Hepatocyte (in vitro differentiated cells): ENCODE measurements at regions not wholly inside any gene's neighbourhood (a gene's known extent, or its start where the extent isn't known, plus 50 kb on each side); places are given as distances from the start of the nearest gene placed in this dataset.

Source experiments
- DNase-seq: peaks from one replicate; pipeline ENCODE4 v3.0.0-alpha.2; 2016; ENCODE audit warnings: low spot score
- H2AFZ ChIP-seq: fragments of 200-600 bp; sonication (generic); 2 replicates; pipeline ENCODE4 v1.6.0; 2016; ENCODE audit warnings: antibody characterized with exemption, mild to moderate bottlenecking
- H3K27ac ChIP-seq: fragments of 200-600 bp; sonication (generic); 2 replicates; pipeline ENCODE4 v1.5.1; 2016; ENCODE audit warnings: mild to moderate bottlenecking
- H3K27me3 ChIP-seq: fragments of 200-600 bp; sonication (generic); 2 replicates; pipeline ENCODE4 v1.6.1; 2016
- H3K36me3 ChIP-seq: fragments of 200-600 bp; sonication (generic); replicated peaks from 2 replicates; pipeline ENCODE4 v1.5.1; 2016; ENCODE audit warnings: low read depth; ENCODE audit not compliant: insufficient read depth
- H3K4me1 ChIP-seq: fragments of 200-600 bp; sonication (generic); 2 replicates; pipeline ENCODE4 v1.5.1; 2016; ENCODE audit warnings: mild to moderate bottlenecking, moderate library complexity; ENCODE audit not compliant: insufficient read depth
- H3K4me2 ChIP-seq: fragments of 200-600 bp; sonication (generic); 2 replicates; pipeline ENCODE4 v1.6.0; 2016
- H3K4me3 ChIP-seq: fragments of 200-600 bp; sonication (generic); 2 replicates; pipeline ENCODE4 v1.5.1; 2016; ENCODE audit warnings: mild to moderate bottlenecking
- H3K79me2 ChIP-seq: fragments of 200-600 bp; sonication (generic); 2 replicates; pipeline ENCODE4 v1.6.0; 2017; ENCODE audit warnings: mild to moderate bottlenecking
- H3K9me2 ChIP-seq: fragments of 200-600 bp; sonication (generic); replicated peaks from 2 replicates; pipeline ENCODE4 v1.6.0; 2017; ENCODE audit warnings: mild to moderate bottlenecking; ENCODE audit not compliant: insufficient read depth
- H3K9me3 ChIP-seq: fragments of 200-600 bp; sonication (generic); 2 replicates; pipeline ENCODE4 v1.5.1; 2016; ENCODE audit warnings: low read depth, mild to moderate bottlenecking
- H4K20me1 ChIP-seq: fragments of 200-600 bp; sonication (generic); 2 replicates; pipeline ENCODE4 v1.6.0; 2016; ENCODE audit warnings: mild to moderate bottlenecking; ENCODE audit not compliant: insufficient read depth, poor library complexity, severe bottlenecking
- EZH2 ChIP-seq: fragments of 200-600 bp; sonication (generic); IDR thresholded peaks from 2 replicates; pipeline ENCODE4 v1.6.1; 2016; ENCODE audit warnings: antibody characterized with exemption, mild to moderate bottlenecking, borderline replicate concordance
- EZH2phosphoT487 ChIP-seq: fragments of 200-600 bp; sonication (generic); IDR thresholded peaks from one replicate; pipeline ENCODE4 v1.6.1; 2018; ENCODE audit warnings: antibody characterized with exemption, mild to moderate bottlenecking, low read depth, moderate library complexity; ENCODE audit not compliant: unreplicated experiment, severe bottlenecking
- WGBS: methylation state at CpG from one replicate; pipeline ENCODE4 v1.1.6; 2016; ENCODE audit warnings: low lambda C conversion rate; ENCODE audit errors: missing lambda C conversion rate; 5-methylcytosine and 5-hydroxymethylcytosine counted together
- TF ChIP-seq, protein P1 (sequence below): fragments of 200-600 bp; sonication (generic); IDR thresholded peaks from 2 replicates; pipeline ENCODE4 v1.5.1; 2016; ENCODE audit warnings: antibody characterized with exemption, mild to moderate bottlenecking; ENCODE audit not compliant: poor library complexity

DNA sequence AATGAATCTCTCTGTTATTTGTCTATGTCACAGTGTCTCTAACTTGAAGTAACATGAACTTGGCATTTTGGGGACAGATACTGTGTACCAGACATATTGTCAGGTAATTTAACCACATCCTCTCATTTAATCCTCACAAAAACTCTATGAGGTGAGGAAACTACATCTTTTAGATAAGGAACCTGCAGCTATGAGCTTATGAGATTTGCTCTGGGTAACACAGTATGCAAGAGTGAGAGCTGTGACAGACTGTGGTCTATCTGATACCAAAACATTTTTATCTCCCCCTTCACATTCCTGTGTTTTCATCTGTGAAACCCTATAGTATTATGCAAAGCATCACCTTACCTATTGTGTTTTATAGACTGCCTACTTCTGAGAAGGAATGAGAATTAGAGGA lies 58.4 kb upstream of the HS3ST1 start:
- Histone ChIP-seq H4K20me1 (no peaks in the 10 kb centered on the region), H3K4me2 (no peak overlapping the region)
- TF ChIP-seq EZH2 = no peak

DNA sequence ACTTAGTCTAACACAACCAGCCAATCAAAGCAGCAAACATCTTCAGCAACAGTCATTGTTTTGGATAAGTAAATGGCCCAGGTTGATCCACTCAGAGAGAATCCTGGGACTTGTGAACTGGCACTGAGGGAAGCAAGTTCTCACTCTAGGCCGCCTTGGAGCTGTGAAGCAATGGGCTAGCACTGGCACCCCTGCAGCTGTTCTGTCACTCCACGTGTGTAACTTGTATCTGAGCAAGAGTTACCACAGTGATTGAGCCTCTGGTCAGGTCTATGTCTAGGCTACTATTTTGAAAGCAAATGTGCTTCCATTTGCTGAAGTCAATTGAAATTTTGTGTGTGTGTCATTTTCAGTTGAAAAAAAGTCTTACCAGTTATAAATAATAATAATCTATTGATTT lies 57.2 kb upstream of the HS3ST1 start:
- H3K79me2 ChIP-seq = no peaks in the 10 kb centered on the region
- H3K27me3 ChIP-seq = no peaks in the 10 kb centered on the region
- no peaks in the 10 kb centered on the region for H3K9me3 ChIP-seq
- H3K4me1 ChIP-seq = peaks cover 17% of the 10 kb centered on the region
- no peak overlapping the region for H2AFZ ChIP-seq
- no peak overlapping the region for H3K4me2 ChIP-seq
- H3K9me2 ChIP-seq = no peaks in the 10 kb centered on the region
- no peak overlapping the region for H3K27ac ChIP-seq
- WGBS = 86% methylated on average over 2 of the region's 2 CpGs
- TF ChIP-seq, protein P1, sequence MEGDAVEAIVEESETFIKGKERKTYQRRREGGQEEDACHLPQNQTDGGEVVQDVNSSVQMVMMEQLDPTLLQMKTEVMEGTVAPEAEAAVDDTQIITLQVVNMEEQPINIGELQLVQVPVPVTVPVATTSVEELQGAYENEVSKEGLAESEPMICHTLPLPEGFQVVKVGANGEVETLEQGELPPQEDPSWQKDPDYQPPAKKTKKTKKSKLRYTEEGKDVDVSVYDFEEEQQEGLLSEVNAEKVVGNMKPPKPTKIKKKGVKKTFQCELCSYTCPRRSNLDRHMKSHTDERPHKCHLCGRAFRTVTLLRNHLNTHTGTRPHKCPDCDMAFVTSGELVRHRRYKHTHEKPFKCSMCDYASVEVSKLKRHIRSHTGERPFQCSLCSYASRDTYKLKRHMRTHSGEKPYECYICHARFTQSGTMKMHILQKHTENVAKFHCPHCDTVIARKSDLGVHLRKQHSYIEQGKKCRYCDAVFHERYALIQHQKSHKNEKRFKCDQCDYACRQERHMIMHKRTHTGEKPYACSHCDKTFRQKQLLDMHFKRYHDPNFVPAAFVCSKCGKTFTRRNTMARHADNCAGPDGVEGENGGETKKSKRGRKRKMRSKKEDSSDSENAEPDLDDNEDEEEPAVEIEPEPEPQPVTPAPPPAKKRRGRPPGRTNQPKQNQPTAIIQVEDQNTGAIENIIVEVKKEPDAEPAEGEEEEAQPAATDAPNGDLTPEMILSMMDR = no peak
- no peak for TF ChIP-seq EZH2
- TF ChIP-seq EZH2phosphoT487 = no peak
- DNase-seq = no peak
- H3K4me3 ChIP-seq = no peak overlapping the region
- H3K36me3 ChIP-seq = no peaks in the 10 kb centered on the region
- H4K20me1 ChIP-seq = no peaks in the 10 kb centered on the region

More for the DNA sequence above, 58.4 kb upstream of the HS3ST1 start:
- no peaks in the 10 kb centered on the region for H3K9me2 ChIP-seq
- no peak overlapping the region for H3K27ac ChIP-seq
- DNase-seq = no peak
- H2AFZ ChIP-seq = no peak overlapping the region
- no peaks in the 10 kb centered on the region for H3K36me3 ChIP-seq
- peaks cover 17% of the 10 kb centered on the region for H3K4me1 ChIP-seq
- H3K79me2 ChIP-seq = no peaks in the 10 kb centered on the region
- H3K27me3 ChIP-seq = no peaks in the 10 kb centered on the region
- no peaks in the 10 kb centered on the region for H3K9me3 ChIP-seq
- H3K4me3 ChIP-seq = no peak overlapping the region

DNA sequence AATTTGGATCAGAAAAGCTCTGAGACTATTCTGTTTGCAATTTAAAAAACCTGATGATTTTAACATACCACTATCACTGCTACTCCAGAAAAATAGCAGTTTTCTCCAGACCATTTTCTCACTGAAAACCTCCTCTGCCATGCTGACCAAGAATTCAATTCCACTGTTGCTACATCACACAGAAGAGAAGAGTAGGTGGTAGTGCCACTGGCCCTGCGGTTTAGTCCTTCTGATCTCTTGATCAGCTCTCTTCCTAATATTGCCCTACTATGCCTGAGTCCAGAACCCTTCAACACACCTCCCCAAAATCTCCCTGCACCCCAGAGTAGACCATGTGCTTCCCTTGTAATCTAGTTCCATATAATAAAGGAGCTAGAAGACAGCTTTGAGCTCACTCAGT lies 55.8 kb upstream of the HS3ST1 start:
- Histone ChIP-seq H3K79me2 (no peaks in the 10 kb centered on the region), H3K36me3 (no peaks in the 10 kb centered on the region), H3K27me3 (no peaks in the 10 kb centered on the region), H3K4me1 (peaks cover 17% of the 10 kb centered on the region), H3K4me3 (no peak overlapping the region), H3K4me2 (no peak overlapping the region), H4K20me1 (no peaks in the 10 kb centered on the region), H3K9me3 (no peaks in the 10 kb centered on the region), H3K27ac (no peak overlapping the region), H2AFZ (no peak overlapping the region), H3K9me2 (no peaks in the 10 kb centered on the region)
- DNase-seq = no peak
- TF ChIP-seq EZH2phosphoT487 (no peak), EZH2 (no peak)
- TF ChIP-seq, protein P1 = no peak
- 91% methylated on average over 1 of the region's 1 CpG for WGBS

DNA sequence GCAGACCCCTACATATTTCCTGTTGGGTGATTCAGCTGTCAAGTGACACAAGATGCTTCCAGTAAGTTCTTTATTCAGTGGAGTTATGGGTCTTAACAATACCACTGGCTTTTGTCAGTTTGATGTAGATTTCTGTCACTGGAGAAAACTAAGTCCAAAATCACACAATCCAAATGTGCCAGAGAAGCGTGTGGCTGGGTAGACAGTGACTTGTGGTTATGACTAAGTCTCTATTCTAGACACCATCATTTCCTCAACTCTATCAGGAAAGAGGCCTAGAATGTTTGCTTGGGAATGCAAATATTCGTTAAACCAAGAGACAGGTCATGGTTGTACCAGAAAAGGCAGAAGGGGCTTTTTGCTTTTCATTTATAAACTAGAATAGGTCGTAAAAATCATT lies 54.4 kb upstream of the HS3ST1 start:
- Histone ChIP-seq H3K36me3 (no peaks in the 10 kb centered on the region), H2AFZ (no peak overlapping the region), H3K9me3 (no peaks in the 10 kb centered on the region), H3K9me2 (no peaks in the 10 kb centered on the region), H3K27me3 (no peaks in the 10 kb centered on the region), H4K20me1 (no peaks in the 10 kb centered on the region), H3K4me2 (no peak overlapping the region), H3K4me3 (no peak overlapping the region), H3K79me2 (no peaks in the 10 kb centered on the region), H3K27ac (no peak overlapping the region), H3K4me1 (peaks cover 14% of the 10 kb centered on the region)
- WGBS = 50% methylated on average over 3 of the region's 3 CpGs
- no peak for DNase-seq
- no peak for TF ChIP-seq EZH2
- TF ChIP-seq, protein P1 = no peak
- TF ChIP-seq EZH2phosphoT487 = no peak
